GM12892 (cell line): ENCODE measurements at regions not wholly inside any gene's neighbourhood (a gene's known extent, or its start where the extent isn't known, plus 50 kb on each side); places are given as distances from the start of the nearest gene placed in this dataset.

Experiments used
- POLR2A ChIP-seq: IDR thresholded peaks from 2 replicates; pipeline ENCODE4 v1.6.1; 2011; ENCODE audit warnings: low read depth, low read length, control low read depth
- POLR2AphosphoS5 ChIP-seq: IDR thresholded peaks from 2 replicates; pipeline ENCODE4 v1.6.1; 2011; ENCODE audit warnings: low read depth, low read length, control low read depth
- TAF1 ChIP-seq: IDR thresholded peaks from 2 replicates; pipeline ENCODE4 v1.6.1; 2011; ENCODE audit warnings: low read depth, mild to moderate bottlenecking, control low read depth, low read length, borderline replicate concordance

- TF ChIP-seq TAF1 = no peak
- TF ChIP-seq POLR2A = no peak
- no peak for TF ChIP-seq POLR2AphosphoS5
These were observed 563.5 kb downstream of the EDEM1 start for GRCh38 chr3:5750874-5751640.
